ENCODE measurements at regions not wholly inside any gene's neighbourhood (a gene's known extent, or its start where the extent isn't known, plus 50 kb on each side); places are given as distances from the start of the nearest gene placed in this dataset.

DNA sequence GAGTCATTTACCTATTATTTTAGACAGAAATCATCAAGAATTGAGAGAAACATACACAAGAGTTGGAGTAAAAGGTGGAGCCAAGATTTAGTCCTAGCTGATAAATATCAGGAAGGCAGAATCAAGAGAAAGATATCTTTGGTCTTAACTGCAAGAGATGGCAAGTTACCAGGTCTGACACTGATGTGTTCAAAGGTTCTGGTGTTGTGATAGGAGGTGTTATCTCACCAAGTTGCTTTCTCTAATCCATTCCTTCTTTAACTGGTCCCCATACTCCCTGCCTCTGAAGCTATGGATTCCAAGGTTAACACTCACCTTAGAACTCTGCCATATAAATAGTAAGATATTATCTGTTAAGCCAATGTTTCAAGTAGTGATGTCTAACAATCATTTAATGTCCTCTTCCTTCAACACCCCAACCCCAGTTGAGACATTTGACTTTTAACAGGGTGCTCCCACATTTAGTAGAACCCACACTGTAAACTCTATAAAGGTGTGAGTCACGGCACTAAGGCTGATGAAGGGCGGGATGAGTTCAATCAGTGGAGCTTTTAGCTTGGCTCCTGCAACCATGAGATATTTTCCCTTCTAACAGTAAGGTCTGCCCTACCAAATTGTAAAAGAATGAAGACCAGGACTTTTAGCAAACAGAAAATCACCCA, 333.7 kb downstream of the RND3 start:
- no peak for DNase-seq (ENCODE audit: low read depth in 2 of 2)
- no peak overlapping the region for H3K9ac ChIP-seq (ENCODE audit: insufficient read depth, low read length)
- H3K4me3 ChIP-seq (replicated peaks in 1 of 4; ENCODE audit: control extremely low read depth in 1 of 4, insufficient read depth in 1 of 4, low read depth in 3 of 4, low read length in 4 of 4) = no peak overlapping the region
- H3K4me2 ChIP-seq (ENCODE audit: extremely low read depth, insufficient read depth, low read length) = no peak overlapping the region
- H3K27me3 ChIP-seq (ENCODE audit: control insufficient read depth, insufficient read depth, low read length) = no peaks in the 10 kb centered on the region
- H3K9me3 ChIP-seq (ENCODE audit: control insufficient read depth, insufficient read depth, low read depth, low read length) = no peaks in the 10 kb centered on the region
- H3K27ac ChIP-seq (ENCODE audit: insufficient read depth, low read length) = no peak overlapping the region
- H3K36me3 ChIP-seq (ENCODE audit: control insufficient read depth, insufficient read depth, low read length) = no peaks in the 10 kb centered on the region
- no peaks in the 10 kb centered on the region for H4K20me1 ChIP-seq (ENCODE audit: control insufficient read depth, extremely low read depth, insufficient read depth, low read length)
- TF ChIP-seq, protein P1, sequence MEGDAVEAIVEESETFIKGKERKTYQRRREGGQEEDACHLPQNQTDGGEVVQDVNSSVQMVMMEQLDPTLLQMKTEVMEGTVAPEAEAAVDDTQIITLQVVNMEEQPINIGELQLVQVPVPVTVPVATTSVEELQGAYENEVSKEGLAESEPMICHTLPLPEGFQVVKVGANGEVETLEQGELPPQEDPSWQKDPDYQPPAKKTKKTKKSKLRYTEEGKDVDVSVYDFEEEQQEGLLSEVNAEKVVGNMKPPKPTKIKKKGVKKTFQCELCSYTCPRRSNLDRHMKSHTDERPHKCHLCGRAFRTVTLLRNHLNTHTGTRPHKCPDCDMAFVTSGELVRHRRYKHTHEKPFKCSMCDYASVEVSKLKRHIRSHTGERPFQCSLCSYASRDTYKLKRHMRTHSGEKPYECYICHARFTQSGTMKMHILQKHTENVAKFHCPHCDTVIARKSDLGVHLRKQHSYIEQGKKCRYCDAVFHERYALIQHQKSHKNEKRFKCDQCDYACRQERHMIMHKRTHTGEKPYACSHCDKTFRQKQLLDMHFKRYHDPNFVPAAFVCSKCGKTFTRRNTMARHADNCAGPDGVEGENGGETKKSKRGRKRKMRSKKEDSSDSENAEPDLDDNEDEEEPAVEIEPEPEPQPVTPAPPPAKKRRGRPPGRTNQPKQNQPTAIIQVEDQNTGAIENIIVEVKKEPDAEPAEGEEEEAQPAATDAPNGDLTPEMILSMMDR (conservative IDR thresholded peaks at IDR 0.05 in 1 of 2, IDR thresholded peaks at IDR 0.05 in 1 of 2; ENCODE audit: low read depth in 1 of 2, low read length in 2 of 2) = no peak
- no peak for TF ChIP-seq EZH2 (IDR thresholded peaks at IDR 0.05; ENCODE audit: low read length, missing control alignments)
- peaks cover 5% of the 10 kb centered on the region for H3K4me1 ChIP-seq (ENCODE audit: control insufficient read depth, extremely low read depth, insufficient read depth, low read length)
- no peak overlapping the region for H2AFZ ChIP-seq (ENCODE audit: low read length)
- no peaks in the 10 kb centered on the region for H3K79me2 ChIP-seq (ENCODE audit: control insufficient read depth, insufficient read depth, low read length)

DNA sequence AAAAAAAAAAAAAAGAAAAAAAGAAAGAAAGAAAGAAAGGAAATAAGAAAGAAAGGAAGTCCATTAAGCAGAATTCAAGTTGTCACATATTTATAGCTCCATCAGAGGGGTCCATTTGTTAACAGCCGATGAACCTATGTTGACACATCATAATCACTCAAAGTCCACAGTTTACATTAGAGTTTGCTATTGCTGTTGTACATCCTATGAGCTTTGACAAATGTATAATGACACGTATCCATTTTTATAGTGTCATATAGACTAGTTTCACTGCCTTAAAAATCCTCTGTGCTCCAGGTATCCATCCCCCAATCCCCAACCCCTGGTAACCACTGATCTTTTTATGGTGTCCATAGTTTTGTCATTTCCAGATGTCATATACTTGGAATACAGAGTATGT, 335.2 kb downstream of the RND3 start:
- H3K9me3 ChIP-seq (ENCODE audit: control insufficient read depth, insufficient read depth, low read depth, low read length) = no peaks in the 10 kb centered on the region
- H3K36me3 ChIP-seq (ENCODE audit: control insufficient read depth, insufficient read depth, low read length) = no peaks in the 10 kb centered on the region
- H3K27ac ChIP-seq (ENCODE audit: insufficient read depth, low read length) = no peak overlapping the region
- H3K4me3 ChIP-seq (replicated peaks in 1 of 4; ENCODE audit: control extremely low read depth in 1 of 4, insufficient read depth in 1 of 4, low read depth in 3 of 4, low read length in 4 of 4) = no peak overlapping the region
- no peaks in the 10 kb centered on the region for H3K79me2 ChIP-seq (ENCODE audit: control insufficient read depth, insufficient read depth, low read length)
- no peak for TF ChIP-seq EZH2 (IDR thresholded peaks at IDR 0.05; ENCODE audit: low read length, missing control alignments)
- TF ChIP-seq, protein P1 (conservative IDR thresholded peaks at IDR 0.05 in 1 of 2, IDR thresholded peaks at IDR 0.05 in 1 of 2; ENCODE audit: low read depth in 1 of 2, low read length in 2 of 2) = no peak
- H3K4me2 ChIP-seq (ENCODE audit: extremely low read depth, insufficient read depth, low read length) = no peak overlapping the region
- H3K27me3 ChIP-seq (ENCODE audit: control insufficient read depth, insufficient read depth, low read length) = no peaks in the 10 kb centered on the region
- H4K20me1 ChIP-seq (ENCODE audit: control insufficient read depth, extremely low read depth, insufficient read depth, low read length) = no peaks in the 10 kb centered on the region
- H3K9ac ChIP-seq (ENCODE audit: insufficient read depth, low read length) = no peak overlapping the region
- no peak overlapping the region for H2AFZ ChIP-seq (ENCODE audit: low read length)
- no peak for DNase-seq (ENCODE audit: low read depth in 2 of 2)
- peaks cover 5% of the 10 kb centered on the region for H3K4me1 ChIP-seq (ENCODE audit: control insufficient read depth, extremely low read depth, insufficient read depth, low read length)

DNA sequence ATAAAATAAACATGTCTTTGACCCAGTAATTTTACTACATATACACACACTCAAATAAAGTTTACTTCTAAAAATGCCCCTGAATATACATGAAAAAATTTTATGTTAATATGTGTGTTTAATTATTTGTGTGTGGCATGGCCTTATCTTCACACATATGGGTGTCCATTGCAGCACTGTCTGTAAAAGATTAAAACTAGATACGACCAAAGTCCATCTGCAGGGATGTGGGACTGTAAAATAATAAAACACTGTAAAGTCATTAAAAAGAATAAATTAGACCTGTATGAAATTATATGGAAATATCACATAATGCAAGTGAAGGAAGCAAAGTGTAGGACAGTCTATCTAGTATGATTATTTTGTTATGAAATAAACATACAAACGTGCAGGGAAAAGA, 337.3 kb downstream of the RND3 start:
- Histone ChIP-seq H3K9ac (ENCODE audit: insufficient read depth, low read length) (no peak overlapping the region), H3K36me3 (ENCODE audit: control insufficient read depth, insufficient read depth, low read length) (no peaks in the 10 kb centered on the region), H3K4me2 (ENCODE audit: extremely low read depth, insufficient read depth, low read length) (no peak overlapping the region), H3K4me1 (ENCODE audit: control insufficient read depth, extremely low read depth, insufficient read depth, low read length) (no peaks in the 10 kb centered on the region), H3K79me2 (ENCODE audit: control insufficient read depth, insufficient read depth, low read length) (no peaks in the 10 kb centered on the region), H3K9me3 (ENCODE audit: control insufficient read depth, insufficient read depth, low read depth, low read length) (no peaks in the 10 kb centered on the region), H3K27ac (ENCODE audit: insufficient read depth, low read length) (no peak overlapping the region), H4K20me1 (ENCODE audit: control insufficient read depth, extremely low read depth, insufficient read depth, low read length) (no peaks in the 10 kb centered on the region), H2AFZ (ENCODE audit: low read length) (no peak overlapping the region), H3K27me3 (ENCODE audit: control insufficient read depth, insufficient read depth, low read length) (no peaks in the 10 kb centered on the region), H3K4me3 (replicated peaks in 1 of 4; ENCODE audit: control extremely low read depth in 1 of 4, insufficient read depth in 1 of 4, low read depth in 3 of 4, low read length in 4 of 4) (no peak overlapping the region)
- TF ChIP-seq EZH2 (IDR thresholded peaks at IDR 0.05; ENCODE audit: low read length, missing control alignments) = no peak
- no peak for DNase-seq (ENCODE audit: low read depth in 2 of 2)

All from fibroblast of lung (primary cell).